Right renal pelvis (tissue), 4 donors: ENCODE measurements at regions not wholly inside any gene's neighbourhood (a gene's known extent, or its start where the extent isn't known, plus 50 kb on each side); places are given as distances from the start of the nearest gene placed in this dataset.
A peak's percentile ranks its signal among the peaks of the same experiment; 100 is the strongest.

Source experiments
- DNase-seq, 4 donors: peaks; one replicate each; pipeline ENCODE4 v3.0.0-alpha.2; 2013; ENCODE audit warnings: low read depth in 4 of 4, low spot score in 3 of 4, missing footprints in 1 of 4

DNA sequence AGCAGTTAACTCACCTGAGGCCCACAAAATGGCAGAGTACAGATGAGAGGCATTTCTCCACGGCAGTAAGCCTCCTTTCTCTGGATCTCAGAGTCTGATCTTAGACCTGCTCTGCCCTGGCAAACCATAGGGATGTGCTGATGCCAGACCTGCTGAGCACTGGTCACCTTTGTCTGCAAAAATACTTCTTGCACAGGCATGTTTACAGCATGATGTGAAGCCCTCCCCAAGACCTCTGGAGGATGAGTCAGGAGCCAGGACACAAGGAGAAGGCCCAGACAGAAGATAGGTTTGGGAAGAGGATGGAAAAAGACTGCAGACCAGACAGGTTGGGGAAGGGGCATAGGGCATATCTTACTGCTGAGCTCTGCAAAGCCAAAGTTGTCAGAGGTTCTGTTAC lies 426.6 kb downstream of the PMP22 start:
- no peak for DNase-seq

DNA sequence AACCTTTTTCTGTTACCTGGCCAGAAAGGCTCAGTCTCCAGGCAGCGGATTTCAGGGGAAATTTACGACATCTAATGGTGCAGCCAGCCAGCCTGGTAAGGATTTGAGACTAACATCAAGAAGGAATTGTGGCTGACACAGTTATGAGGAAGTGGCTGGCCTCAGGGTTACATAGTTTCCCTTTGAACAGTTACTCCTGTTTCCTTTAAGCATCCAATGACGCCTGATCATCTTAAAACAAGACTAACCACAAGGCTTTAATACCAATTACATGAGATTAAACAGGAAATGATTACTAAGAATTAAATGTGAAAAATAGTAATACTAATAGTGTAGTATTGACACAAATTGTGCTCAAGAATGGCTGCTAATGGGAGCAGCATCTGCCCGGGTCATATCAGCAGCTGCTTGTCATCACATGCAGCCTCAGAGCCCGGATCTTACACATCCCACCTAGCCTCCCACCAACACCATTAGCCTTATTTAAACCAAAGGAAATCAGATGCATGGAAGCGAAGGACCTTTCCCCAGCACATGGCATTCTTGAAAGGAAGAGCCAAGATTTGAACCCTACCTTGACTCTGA lies 431.8 kb downstream of the PMP22 start:
- DNase-seq: no peak

DNA sequence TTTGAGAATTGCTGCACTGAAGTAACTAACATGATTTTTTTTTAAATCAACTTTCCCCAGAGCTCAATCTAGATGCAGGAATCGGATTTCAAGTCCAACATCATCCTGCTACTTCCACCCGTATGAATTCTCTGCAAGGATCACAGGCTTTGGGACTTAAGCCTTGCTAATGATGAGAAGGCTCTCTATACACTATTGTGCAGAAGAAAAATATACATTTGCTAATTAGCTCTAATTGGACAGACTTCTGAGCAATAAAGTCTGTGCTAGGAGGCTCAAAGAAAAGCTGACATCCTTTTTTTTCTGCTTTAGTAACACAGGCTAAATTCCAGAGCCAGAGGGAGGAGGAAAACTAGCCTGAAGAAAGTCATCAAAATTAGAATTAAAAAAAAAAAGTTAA lies 433.6 kb downstream of the PMP22 start:
- no peak for DNase-seq

DNA sequence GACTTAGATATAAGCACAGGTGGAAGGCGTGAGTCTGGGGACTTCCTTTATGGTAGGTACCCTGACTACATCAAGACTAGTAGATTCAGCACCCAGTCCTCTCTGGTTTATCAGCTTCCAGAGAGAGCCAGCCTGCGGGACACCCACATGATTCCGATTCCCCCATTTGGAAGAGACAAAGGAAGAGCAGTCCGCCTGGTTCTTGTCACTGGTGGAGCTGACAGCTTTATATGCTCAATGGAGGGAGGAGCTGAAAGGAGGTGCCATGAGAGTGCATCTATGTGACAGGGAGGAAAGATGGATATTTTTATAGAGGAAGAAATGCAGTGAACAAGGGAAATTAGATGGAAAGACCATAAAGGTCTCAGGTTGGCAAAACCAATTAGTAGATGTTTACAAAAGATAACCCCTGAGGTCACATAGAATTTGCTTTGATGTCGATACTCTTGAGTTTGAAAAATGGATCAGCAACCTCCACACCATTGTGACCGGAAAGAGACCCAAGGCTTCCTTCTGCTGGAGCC lies 437.7 kb downstream of the PMP22 start:
- DNase-seq: peak; percentile 32 to 63 (median 56)

DNA sequence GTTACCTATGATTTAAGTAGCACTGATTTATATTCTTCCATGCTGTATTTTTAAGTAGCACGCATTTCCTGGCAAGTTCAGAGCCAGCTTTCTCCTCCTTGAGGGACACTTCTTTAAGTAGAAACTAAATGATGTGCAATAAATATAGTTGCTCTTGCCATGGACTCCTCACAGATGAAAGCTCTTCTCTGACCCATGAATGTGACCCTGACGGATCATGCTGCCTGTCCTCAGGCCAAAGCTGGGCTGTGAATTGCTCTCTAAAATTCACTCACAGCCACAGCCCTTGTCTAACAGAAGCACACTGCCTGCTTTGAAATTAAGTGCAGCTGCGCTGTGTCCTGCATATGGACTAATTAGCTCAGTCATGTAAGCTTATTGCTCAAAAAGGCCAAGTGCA lies 438.8 kb downstream of the PMP22 start:
- DNase-seq: peak; percentile 13 to 59 (median 43)

DNA sequence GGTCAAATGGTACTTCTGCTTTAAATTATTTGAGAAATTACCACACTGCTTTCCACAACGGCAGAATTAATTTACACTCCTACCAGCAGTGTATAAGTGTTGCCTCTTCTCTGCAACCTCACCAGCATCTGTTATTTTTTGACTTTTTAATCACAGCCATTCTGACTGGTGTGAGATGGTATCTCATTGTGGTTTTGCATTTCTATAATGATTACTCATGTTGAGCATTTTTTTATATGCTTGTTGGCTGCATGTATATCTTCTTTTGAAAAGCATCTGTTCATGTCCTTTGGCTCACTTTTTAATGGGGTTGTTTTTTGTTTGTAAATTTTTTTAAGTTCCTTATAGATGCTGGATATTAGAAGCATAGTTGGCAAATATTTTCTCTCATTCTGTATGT lies 446.7 kb downstream of the PMP22 start:
- DNase-seq: no peak

DNA sequence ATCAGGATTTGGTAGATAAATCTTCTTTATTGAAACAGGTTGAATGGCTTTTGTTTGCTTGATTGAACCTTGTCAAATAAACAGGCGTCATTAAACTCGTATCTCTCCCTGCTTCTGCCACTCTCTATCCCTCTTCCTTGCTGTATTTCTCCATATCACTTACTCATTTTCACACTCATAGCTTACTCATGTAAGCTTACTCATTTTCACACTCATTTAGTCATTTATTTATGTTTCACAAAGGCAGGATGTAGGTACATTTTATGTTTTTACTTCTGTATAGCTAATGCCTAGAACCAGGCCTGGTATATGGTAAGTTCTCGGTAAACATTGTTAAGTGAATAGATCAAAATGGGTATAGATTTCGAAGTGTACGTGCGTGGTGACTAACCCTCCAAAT lies 450.0 kb downstream of the PMP22 start:
- no peak for DNase-seq

DNA sequence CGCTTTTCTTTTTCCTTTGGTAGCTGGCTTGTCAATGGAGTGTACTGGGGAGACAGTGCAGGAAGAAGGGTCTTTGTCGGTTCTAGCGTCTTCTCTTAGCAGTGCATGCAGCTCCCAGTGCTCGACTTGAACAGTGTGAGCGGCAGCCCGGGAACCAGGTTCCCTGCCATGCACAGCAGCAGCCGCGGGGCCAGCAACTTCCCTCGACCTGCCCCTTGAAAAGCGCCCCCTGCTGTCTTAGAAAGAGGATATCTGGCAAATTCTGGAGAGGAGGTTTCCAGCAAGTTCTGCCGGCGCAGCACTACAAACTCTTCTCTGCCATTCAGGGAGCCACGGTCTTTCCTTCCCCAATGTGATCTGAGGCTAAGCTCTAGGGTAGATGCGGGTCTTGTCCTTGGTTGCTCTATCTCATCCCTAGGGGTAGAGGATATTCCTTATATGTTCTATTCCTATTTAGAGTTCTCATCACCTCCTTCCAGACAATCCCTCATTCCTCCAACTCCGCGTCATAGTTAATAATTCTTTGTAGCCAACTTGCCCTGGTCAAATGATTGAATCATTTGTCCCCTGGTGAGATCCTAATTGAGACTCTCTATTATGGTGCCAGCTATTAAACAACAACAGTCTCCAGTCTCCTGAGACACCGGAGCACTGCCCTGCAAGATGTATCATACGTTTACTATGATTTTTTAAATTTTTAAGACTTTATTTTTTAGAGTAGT lies 451.3 kb downstream of the PMP22 start:
- DNase-seq: no peak

DNA sequence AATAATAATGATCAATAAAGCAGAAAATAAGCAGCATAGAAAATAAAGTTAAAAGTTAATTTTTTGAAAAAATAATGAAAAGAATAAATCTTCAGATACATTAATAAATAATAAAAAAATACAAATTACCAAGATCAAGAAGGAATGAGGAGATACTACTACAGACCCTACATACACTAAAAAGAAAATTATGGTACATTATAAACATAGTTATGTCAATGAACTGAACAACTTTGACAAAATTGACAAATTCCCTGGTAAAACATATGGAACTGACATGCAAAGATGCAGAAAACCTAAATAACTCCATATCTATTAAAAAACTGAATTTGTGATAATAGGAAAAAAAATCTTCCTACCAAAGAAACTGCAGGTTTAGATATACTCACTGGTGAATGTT lies 456.7 kb downstream of the PMP22 start:
- no peak for DNase-seq

DNA sequence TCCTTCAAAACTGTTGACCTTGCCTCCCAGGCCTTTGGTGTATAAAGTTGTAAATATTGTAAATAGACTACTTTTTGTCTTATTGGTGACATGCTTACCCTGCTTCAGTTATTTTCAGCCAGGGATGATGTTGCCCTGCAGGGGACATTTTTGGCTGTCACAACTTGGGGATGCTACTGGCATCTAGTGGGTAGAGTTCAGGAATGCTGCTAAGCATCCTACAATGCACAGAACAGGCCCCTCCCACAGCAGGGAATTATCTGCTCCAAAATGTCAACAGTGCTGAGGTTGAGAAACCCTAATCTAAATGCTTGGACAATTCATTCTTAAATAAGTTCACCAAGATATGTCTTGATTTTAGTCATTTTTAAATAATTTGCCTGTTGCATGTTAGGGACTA lies 459.8 kb downstream of the PMP22 start:
- DNase-seq: no peak

DNA sequence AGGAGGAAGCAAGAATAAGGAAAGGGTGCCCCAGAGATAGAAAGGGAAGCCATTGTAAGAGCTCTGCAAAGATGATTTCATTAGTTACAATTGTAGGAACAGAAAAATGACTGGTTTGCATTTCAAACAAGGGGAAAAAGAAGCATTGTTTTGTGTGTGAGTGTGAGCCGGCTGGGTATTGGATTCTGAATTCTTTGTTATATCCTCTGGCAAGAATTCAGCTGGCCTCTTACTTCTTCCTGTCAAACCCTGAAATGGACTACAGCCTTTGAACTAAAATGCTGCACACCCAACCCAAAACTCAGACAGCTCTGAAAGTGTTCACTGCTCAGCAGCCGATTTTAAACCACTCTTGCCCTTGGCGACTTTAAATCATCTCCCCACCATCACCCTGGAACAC lies 461.3 kb downstream of the PMP22 start:
- no peak for DNase-seq

DNA sequence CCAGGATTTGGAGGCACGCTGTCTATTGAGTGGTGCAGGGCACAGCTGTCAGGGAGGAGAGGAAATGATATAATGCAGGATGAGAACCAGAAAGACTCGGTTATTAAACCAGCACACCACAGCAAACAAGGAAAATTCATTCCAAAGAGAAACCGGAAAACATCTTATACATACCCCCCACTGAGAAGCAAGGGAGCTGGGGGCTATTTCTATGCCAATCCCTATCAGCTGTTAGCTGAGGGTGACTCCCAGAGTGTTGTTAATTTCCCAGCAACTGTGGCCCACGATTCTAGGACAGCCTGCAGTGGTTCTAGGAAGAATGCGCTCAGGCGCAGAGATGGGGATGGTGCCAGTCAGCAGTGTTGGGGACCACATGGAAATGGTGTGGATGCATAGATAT lies 467.3 kb downstream of the PMP22 start:
- DNase-seq: no peak

DNA sequence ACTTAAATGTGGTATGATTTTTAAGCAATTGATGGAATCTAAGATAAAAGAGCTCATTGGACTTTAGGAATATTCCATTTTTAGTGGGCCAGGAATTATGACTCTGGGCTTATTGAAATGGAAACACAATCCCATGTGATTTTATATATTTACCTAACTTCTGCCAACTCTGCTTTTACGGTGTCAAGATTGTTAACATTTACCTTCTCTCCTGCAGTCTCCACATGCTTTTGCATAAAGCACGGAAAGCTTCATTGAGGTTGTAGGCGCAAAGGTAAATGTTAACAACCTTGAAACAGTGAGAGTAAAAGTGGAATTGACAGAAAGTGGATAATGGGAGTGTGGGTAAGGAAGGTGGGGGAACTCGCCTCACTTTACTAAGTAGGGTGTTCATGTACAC lies 468.1 kb downstream of the PMP22 start:
- DNase-seq: no peak

DNA sequence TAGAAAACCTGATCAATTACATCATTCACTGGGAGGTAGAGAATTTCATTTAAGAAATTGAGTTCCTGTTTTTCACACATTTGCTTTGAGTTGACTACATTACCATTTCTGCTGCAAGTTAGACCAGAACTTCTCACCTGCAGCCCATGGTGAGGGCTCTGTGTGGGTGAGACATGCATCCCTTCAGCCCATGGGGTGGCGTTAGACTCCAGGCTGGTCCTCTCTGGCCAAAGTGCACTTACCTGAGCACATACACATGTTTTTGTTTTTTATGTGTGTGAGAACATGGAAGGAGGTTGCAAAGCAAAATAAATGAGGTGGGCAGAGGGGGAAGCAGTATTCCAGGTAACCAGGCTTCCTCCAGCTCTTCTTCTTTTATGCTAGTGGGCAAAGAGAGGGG lies 470.2 kb downstream of the PMP22 start:
- no peak for DNase-seq

DNA sequence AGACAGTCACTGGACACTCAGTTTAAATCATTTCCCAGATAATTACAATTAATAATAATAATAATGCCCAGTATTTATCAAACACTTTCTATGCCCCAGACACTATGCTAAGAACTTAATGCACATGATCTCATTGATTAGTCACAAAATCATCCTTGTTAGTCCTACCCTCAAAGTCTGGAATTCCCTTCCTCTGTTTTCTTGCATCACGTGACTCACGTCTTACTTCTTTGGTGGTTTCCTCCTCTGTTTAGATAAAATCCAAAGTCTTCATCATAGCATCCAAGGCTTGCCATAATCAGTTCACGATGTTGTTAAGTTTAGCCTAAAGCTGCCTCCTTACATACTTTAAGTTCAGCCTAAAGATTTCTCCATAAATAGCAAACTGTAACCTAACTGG lies 471.9 kb downstream of the PMP22 start:
- no peak for DNase-seq

DNA sequence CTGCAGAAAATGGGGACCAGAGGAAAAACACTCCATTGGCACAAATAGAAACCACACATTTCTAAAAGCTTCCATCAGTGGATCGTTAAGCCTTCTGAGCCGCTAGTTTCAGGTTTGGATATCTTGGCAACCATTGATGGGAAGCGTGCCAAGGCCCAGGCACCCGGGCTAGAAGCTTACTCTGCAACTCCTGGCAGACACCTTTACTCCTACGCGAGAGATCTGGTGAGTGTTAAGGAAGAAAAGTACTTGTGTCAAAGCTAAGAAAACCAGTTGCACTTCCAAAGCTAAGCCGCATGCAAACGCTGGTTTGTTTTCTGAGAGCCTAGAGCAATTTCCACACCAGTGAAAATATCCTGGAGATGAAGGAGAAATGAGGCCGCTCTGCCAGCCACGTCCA lies 472.4 kb downstream of the PMP22 start:
- no peak for DNase-seq

DNA sequence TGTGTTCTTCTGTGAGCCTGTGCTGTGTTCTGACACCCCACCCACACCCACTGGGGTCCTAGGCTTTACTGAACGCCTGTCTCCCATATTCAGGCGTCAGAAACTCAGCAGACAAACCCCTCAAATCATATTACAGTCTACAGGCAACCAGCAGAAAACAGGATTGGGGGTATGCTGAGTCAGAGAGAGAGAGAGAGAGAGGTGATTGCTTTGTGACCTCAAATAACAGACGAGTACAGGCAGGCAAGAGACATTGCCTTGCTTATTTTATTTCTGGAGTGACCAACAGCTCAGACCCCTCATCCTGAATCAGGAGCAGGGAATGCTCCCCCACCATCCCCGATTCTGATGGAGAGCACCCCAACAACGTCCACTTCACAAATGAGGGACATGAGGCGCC lies 473.9 kb downstream of the PMP22 start:
- no peak for DNase-seq

DNA sequence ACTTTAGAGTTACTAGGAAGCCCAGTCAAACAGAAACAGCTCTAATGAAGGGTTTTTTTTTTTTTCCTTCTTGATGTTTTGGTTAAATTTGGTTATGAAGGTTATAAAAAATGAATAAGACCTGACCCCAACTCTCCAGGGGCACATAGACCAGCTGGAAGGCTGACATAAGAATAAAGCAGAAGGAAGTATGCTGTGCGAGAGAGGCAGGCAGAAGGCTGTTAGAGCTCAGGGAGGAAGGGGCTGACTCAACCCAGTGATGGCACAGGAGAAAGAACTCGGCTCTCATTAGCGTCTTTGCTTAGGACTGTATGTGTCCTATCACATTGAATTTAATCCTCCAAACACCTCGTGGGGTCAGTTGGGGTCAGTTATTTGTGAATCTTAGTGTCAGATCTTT lies 474.6 kb downstream of the PMP22 start:
- DNase-seq: no peak

DNA sequence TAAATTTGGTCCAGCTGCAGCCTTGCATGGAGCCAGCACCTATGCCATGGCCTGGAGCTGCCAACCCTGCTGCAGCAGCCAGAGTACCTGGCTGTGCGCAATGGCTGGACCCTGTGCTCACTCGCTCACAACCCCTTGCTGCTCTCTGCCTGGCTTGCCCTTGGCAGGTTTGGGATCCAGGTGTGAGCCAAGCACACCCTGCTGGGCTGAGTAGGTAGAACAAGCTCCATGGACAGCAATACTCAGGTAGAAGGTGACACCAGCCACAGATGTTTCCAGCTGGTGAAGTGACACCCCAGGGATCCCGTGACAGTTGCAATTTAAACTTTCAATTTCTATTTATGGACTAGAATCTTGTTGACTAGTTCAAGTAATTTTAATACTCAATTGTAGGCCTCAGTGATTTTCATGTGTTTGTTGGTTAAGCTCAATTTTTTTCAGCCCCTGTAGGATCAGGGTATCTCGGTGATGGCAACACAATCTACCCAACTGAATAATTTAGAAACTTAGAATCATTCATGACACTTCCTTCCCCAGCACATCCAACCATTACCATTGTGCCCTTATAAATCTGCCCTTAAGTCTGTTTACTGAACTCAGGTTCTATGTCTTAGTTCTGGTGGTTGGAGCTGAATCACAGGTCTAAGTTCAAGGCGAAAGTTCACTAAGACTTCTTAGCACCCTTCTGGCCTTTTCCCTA lies 480.0 kb downstream of the PMP22 start:
- no peak for DNase-seq

DNA sequence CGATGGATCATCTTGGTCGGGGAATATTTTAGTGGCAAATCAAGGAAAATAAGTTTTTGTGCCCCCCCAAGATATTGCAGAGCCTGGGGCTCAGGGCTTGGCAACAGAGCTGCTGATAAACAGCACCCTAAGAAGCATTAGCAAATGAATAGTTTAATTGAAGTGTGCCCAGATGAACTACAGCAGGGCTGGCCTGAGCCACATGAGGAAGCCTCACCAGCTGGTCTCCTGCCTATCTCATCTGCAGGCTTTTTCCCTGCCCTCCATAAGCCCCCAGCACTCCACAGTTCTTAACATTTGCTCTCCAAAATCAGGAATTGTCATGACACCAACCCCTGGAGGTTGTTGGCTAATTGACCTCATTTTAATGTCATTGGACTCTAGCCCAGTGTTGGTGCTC lies 480.2 kb downstream of the HS3ST3B1 start:
- DNase-seq: no peak

DNA sequence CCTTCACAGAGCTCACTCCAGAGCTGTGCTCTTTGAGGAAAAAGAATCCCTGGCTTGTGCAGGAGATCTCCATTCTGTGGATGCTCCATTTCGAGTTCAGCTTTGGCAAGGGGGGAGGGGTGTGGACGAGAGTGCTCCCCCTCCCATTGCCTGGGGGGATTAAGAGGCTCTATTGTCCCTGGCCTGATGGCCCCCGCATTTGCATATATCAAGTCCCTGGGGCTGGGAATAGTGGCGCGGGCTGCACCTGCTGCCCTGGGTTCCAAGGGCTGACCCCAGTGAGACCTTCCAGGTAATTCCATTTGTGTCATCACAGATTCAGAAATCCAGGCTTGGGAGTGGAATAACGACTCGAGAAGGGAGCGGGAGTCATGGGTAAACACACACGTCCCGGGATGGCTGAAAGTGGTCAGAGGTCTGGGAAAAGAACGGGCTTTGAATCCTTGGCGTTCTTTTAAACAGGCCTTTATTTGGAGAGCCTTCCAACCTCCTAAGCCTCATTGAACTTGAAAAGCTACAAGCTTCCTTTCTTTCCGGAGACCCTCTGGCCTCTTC lies 479.3 kb downstream of the HS3ST3B1 start:
- DNase-seq: no peak

DNA sequence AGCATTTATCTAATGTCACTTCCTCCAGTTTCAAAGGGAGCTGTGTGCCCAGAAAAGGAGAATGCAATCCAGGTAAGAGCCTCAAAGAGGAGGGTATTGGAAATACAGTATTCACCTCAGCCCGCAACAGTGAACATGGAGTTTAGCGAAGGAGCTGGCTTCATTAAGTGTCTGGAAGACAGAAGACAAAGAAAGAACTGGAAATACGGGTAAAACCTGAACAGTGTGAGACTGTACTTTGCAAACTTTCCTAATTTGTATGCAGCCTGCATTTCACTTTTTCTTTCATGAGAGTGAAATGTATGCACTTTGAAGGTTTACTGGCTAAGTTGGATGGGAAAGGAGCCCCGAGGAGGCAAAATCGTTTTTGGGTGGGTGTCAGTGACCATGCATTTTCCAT lies 478.4 kb downstream of the HS3ST3B1 start:
- peak in 1 of 4 donors; percentile 33 for DNase-seq
